Activated T-helper 1 cell treated with anti-CD3 and anti-CD28 coated beads, Interleukin-12 subunit alpha, Interleukin-12 subunit beta, Interleukin-2, Interleukin-4 antibody, amounts not matched to agents 30 ng/mL and 10 ng/mL and 1 ng/mL, durations not matched to agents 14 hours and 24 hours and 36 hours (primary cell): ENCODE measurements at regions not wholly inside any gene's neighbourhood (a gene's known extent, or its start where the extent isn't known, plus 50 kb on each side); places are given as distances from the start of the nearest gene placed in this dataset.

Experiments
- DNase-seq: peaks from one replicate; pipeline ENCODE4 v3.0.0; 2021; ENCODE audit warnings: low spot score
- H3K27ac Mint-ChIP-seq: one replicate; pipeline ENCODE4 v1.8.0; 2021; ENCODE audit warnings: mild to moderate bottlenecking, mixed read lengths
- H3K27me3 Mint-ChIP-seq: one replicate; pipeline ENCODE4 v1.8.0; 2022; ENCODE audit warnings: mild to moderate bottlenecking, moderate library complexity, mixed read lengths; ENCODE audit not compliant: insufficient read depth
- H3K36me3 Mint-ChIP-seq: one replicate; pipeline ENCODE4 v1.8.0; 2021; ENCODE audit warnings: low read depth, mixed read lengths
- H3K4me1 Mint-ChIP-seq: one replicate; pipeline ENCODE4 v1.8.0; 2021; ENCODE audit warnings: low read depth, mixed read lengths
- H3K4me3 Mint-ChIP-seq: one replicate; pipeline ENCODE4 v1.8.0; 2021; ENCODE audit warnings: mild to moderate bottlenecking, moderate library complexity, mixed read lengths
- H3K9me3 Mint-ChIP-seq: one replicate; pipeline ENCODE4 v1.8.0; 2021; ENCODE audit warnings: mixed read lengths
- intact Hi-C: fragments of 100-400 bp; cut with micrococcal nuclease; formaldehyde crosslinking; loops from one replicate; pipeline ENCODE4 v1.15.1; 2024

- DNase-seq = no peak
- H3K36me3 Mint-ChIP-seq = no peaks in the 10 kb centered on the region
- intact Hi-C loops = no loop called here
- no peak overlapping the region for H3K27ac Mint-ChIP-seq
- H3K27me3 Mint-ChIP-seq = peaks cover 23% of the 10 kb centered on the region
- no peaks in the 10 kb centered on the region for H3K4me1 Mint-ChIP-seq
- H3K4me3 Mint-ChIP-seq = no peak overlapping the region
- H3K9me3 Mint-ChIP-seq = peaks cover 16% of the 10 kb centered on the region
These were observed 56.7 kb upstream of the GUCA2B start for GRCh38 chr1:42096554-42096953.

- no peak overlapping the region for H3K27ac Mint-ChIP-seq
- DNase-seq = no peak
- no peaks in the 10 kb centered on the region for H3K36me3 Mint-ChIP-seq
- no peaks in the 10 kb centered on the region for H3K4me1 Mint-ChIP-seq
- peaks cover 25% of the 10 kb centered on the region for H3K9me3 Mint-ChIP-seq
- peaks cover 11% of the 10 kb centered on the region for H3K27me3 Mint-ChIP-seq
- no peak overlapping the region for H3K4me3 Mint-ChIP-seq
- intact Hi-C loops = no loop called here
These were observed 64.0 kb upstream of the GUCA2B start for GRCh38 chr1:42089246-42089645.

GRCh38 chr1:42086146-42086545 is 67.1 kb upstream of the GUCA2B start:
- Mint-ChIP-seq H3K9me3 (peaks cover 21% of the 10 kb centered on the region), H3K27ac (no peak overlapping the region), H3K36me3 (no peaks in the 10 kb centered on the region), H3K27me3 (peaks cover 16% of the 10 kb centered on the region), H3K4me3 (no peak overlapping the region), H3K4me1 (no peaks in the 10 kb centered on the region)
- no peak for DNase-seq
- intact Hi-C loops = no loop called here

GRCh38 chr1:42085596-42085995 is 67.6 kb upstream of the GUCA2B start:
- Mint-ChIP-seq H3K4me1 (no peaks in the 10 kb centered on the region), H3K27ac (no peak overlapping the region), H3K36me3 (no peaks in the 10 kb centered on the region), H3K4me3 (no peak overlapping the region), H3K9me3 (peaks cover 23% of the 10 kb centered on the region), H3K27me3 (peaks cover 16% of the 10 kb centered on the region)
- intact Hi-C loops = no loop called here
- no peak for DNase-seq

- Mint-ChIP-seq H3K4me3 (no peak overlapping the region), H3K36me3 (no peaks in the 10 kb centered on the region)
- intact Hi-C loops = no loop called here
These were observed 71.7 kb upstream of the GUCA2B start for GRCh38 chr1:42081475-42081874.

GRCh38 chr1:42075179-42075578 is 78.0 kb upstream of the GUCA2B start:
- no peak for DNase-seq
- H3K27ac Mint-ChIP-seq = no peak overlapping the region
- H3K9me3 Mint-ChIP-seq = peaks cover 12% of the 10 kb centered on the region
- H3K36me3 Mint-ChIP-seq = no peaks in the 10 kb centered on the region
- intact Hi-C loops = no loop called here
- peaks cover 70% of the 10 kb centered on the region for H3K27me3 Mint-ChIP-seq
- H3K4me3 Mint-ChIP-seq = no peak overlapping the region
- H3K4me1 Mint-ChIP-seq = no peaks in the 10 kb centered on the region

More at GRCh38 chr1:42081475-42081874, 71.7 kb upstream of the GUCA2B start:
- Mint-ChIP-seq H3K27me3 (peaks cover 28% of the 10 kb centered on the region), H3K27ac (no peak overlapping the region), H3K9me3 (peaks cover 18% of the 10 kb centered on the region), H3K4me1 (no peaks in the 10 kb centered on the region)
- no peak for DNase-seq

- no peak for DNase-seq
- Mint-ChIP-seq H3K9me3 (no peaks in the 10 kb centered on the region), H3K36me3 (no peaks in the 10 kb centered on the region), H3K4me3 (no peak overlapping the region), H3K4me1 (no peaks in the 10 kb centered on the region), H3K27me3 (peaks cover 67% of the 10 kb centered on the region), H3K27ac (no peak overlapping the region)
- intact Hi-C loops = no loop called here
These were observed 82.2 kb upstream of the GUCA2B start for GRCh38 chr1:42070996-42071395.

GRCh38 chr1:42057800-42058199 is 95.4 kb upstream of the GUCA2B start:
- Mint-ChIP-seq H3K36me3 (no peaks in the 10 kb centered on the region), H3K4me3 (no peak overlapping the region), H3K9me3 (peaks cover 28% of the 10 kb centered on the region), H3K27ac (no peak overlapping the region), H3K4me1 (no peaks in the 10 kb centered on the region), H3K27me3 (peaks cover 14% of the 10 kb centered on the region)
- DNase-seq = no peak
- intact Hi-C loops = no loop called here

GRCh38 chr1:42056460-42056859 is 96.8 kb upstream of the GUCA2B start:
- intact Hi-C loops = no loop called here
- Mint-ChIP-seq H3K27me3 (peaks cover 14% of the 10 kb centered on the region), H3K36me3 (no peaks in the 10 kb centered on the region)

GRCh38 chr1:42055061-42055460 is 98.1 kb upstream of the GUCA2B start:
- Mint-ChIP-seq H3K27ac (no peak overlapping the region), H3K4me1 (no peaks in the 10 kb centered on the region), H3K27me3 (peaks cover 17% of the 10 kb centered on the region), H3K36me3 (no peaks in the 10 kb centered on the region), H3K4me3 (no peak overlapping the region), H3K9me3 (peaks cover 32% of the 10 kb centered on the region)
- intact Hi-C loops = no loop called here
- no peak for DNase-seq

More at GRCh38 chr1:42056460-42056859, 96.8 kb upstream of the GUCA2B start:
- no peak for DNase-seq
- no peaks in the 10 kb centered on the region for H3K4me1 Mint-ChIP-seq
- peaks cover 32% of the 10 kb centered on the region for H3K9me3 Mint-ChIP-seq
- H3K27ac Mint-ChIP-seq = no peak overlapping the region
- no peak overlapping the region for H3K4me3 Mint-ChIP-seq

- Mint-ChIP-seq H3K4me3 (no peak overlapping the region), H3K36me3 (no peaks in the 10 kb centered on the region), H3K27me3 (peaks cover 23% of the 10 kb centered on the region), H3K4me1 (no peaks in the 10 kb centered on the region), H3K27ac (no peak overlapping the region), H3K9me3 (peaks cover 20% of the 10 kb centered on the region)
- DNase-seq = no peak
- intact Hi-C loops = no loop called here
These were observed 101.0 kb upstream of the GUCA2B start for GRCh38 chr1:42052072-42052699.

GRCh38 chr1:42047508-42047880 is 105.7 kb upstream of the GUCA2B start:
- no peaks in the 10 kb centered on the region for H3K4me1 Mint-ChIP-seq
- H3K27me3 Mint-ChIP-seq = peaks cover 12% of the 10 kb centered on the region
- intact Hi-C loops = no loop called here
- no peaks in the 10 kb centered on the region for H3K36me3 Mint-ChIP-seq
- H3K9me3 Mint-ChIP-seq = peaks cover 4% of the 10 kb centered on the region
- no peak overlapping the region for H3K27ac Mint-ChIP-seq
- DNase-seq = no peak
- H3K4me3 Mint-ChIP-seq = no peak overlapping the region

GRCh38 chr1:42046761-42047507 is 106.3 kb upstream of the GUCA2B start:
- H3K4me3 Mint-ChIP-seq = no peak overlapping the region
- DNase-seq = no peak
- no peaks in the 10 kb centered on the region for H3K9me3 Mint-ChIP-seq
- no peaks in the 10 kb centered on the region for H3K4me1 Mint-ChIP-seq
- no peak overlapping the region for H3K27ac Mint-ChIP-seq
- no peaks in the 10 kb centered on the region for H3K36me3 Mint-ChIP-seq
- peaks cover 12% of the 10 kb centered on the region for H3K27me3 Mint-ChIP-seq
- intact Hi-C loops = no loop called here
